HG03159 (cell line): ENCODE measurements at regions not wholly inside any gene's neighbourhood (a gene's known extent, or its start where the extent isn't known, plus 50 kb on each side); places are given as distances from the start of the nearest gene placed in this dataset.

Source experiments
- ATAC-seq: cut with Tn5 transposase; IDR thresholded peaks from one replicate; pipeline ENCODE4 v1.9.1; 2021; ENCODE audit warnings: mild to moderate bottlenecking, moderate library complexity; ENCODE audit not compliant: unreplicated experiment

DNA sequence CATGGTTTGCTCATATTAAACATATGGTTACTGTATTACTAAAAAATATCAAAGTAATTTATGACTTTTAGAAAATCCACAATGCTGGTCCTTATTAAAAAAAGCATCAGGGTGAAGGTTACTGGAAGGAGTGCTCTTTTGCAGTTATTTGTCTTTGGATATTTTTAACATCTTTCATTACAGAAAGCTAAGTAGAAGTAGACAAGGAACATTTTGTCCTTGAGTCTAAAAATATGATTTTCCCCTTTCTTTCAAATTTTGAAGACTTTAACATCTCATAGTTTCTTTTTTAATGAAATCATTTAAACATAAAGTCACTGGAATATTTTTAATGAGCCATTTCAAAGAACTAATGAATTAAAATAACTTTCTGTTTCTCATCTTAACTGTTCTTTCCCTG is 110.1 kb upstream of the TNS3 start:
- ATAC-seq, result no peak

DNA sequence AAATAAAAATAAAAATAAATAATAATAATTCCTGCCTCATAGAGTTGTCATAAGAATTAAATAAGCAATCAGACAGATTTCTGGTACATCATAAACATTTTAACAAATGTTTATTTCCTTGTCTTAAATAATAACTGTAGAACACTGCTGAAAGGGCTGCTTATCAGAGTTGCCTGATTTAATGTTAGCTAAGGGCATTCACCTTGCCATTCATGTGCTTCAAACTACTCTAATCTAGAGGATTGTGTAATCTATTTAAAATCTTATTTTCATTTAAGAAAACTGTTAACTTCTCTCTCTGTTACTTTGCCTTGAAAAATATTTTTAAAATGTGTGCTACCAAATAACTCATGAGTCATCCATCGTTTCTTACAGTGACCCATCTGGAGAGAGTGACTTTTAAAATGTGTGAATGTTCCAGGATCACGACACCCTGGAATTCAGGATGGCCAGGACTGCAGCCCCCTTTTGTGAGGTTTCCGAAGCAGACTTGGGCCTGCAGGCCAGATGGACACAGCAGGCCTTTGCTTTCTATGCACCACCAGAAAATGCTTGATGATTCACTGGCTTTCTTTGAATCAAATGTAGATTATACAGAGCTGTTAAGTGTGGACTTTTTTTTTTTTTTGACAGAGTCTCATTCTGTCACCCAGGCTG is 109.1 kb upstream of the TNS3 start:
- ATAC-seq, result no peak

DNA sequence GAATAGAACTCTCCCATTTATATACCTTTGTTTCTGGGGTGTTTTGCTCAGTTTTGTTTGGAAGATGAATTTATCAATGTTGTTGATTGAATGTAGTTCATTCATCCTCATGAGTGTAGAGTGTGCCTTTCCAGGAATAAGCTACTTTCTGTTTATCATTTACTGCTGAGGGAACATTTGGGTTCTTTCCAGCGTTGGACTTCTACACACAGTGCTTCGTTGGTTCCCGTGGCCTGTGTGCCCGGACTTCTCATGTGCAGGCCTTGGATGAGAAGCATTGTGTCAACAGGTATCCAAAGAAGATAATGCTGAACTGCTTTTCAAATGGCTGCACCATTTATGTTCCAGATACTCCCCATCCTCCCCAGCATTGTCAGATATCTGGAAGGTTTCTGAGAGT is 107.6 kb upstream of the TNS3 start:
- no peak for ATAC-seq

DNA sequence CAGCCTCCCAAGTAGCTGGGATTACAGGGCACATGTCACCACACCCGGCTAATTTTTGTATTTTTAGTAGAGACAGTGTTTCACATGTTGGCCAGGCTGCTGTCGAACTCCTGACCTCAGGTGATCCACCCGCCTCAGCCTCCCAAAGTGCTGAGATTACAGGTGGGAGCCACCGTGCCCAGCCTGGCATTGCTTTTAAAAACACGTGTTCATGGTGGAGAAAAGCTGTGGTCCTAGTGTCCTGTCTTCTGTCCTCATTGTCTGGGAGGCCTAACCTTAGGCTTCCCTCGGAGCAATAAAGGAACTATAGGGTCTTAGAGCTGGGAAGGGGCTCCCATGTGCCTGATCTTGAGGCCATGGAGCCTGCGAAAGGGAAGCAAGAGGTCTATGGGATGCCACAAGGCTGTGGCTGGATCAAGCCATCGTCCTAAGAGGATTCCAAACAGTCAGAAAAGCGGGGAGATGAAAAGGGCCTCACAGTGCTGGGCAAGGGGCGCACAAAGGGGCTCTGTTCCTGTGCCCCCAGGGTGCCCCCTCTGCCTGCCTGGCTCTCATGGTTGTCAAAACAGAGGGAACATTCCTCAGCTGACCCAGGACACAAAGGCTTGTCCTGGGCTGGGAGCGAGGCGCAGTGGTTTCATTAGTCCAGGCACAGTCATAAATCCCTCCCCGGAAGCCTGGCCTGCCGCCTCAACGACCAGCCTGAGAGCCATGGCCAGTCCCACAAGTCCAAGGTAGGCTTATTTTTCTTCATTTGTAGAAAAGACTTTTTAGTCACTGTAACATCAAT is 106.6 kb upstream of the TNS3 start:
- ATAC-seq, result no peak

DNA sequence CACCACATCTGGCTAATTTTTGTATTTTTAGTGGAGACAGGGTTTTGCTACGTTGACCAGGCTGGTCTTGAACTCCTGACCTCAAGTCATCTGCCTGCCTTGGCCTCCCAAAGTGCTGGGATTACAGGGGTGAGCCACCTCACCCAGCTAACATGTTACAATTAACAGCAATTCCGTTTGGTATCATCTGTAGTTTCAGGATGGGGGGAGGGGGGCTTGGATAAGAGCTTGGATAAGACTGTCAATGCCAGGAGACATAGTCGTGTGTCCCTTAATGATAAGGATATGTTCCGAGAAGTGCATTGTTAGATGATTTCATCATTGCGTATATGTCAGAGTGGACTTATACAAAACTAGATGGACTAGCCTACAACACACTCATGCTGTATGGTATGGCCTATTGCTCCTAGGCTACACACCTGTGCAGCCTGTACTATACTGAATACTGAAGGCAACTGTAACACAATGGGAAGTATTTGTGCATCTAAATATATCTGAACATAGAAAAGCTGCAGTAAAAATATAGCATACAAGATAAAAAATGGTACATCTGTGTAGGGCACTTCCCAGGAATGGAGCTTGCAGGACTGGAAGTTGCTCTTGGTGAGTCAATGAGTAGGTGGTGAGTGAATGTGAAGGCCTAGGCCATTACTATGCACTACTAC is 103.9 kb upstream of the TNS3 start:
- ATAC-seq, result no peak

DNA sequence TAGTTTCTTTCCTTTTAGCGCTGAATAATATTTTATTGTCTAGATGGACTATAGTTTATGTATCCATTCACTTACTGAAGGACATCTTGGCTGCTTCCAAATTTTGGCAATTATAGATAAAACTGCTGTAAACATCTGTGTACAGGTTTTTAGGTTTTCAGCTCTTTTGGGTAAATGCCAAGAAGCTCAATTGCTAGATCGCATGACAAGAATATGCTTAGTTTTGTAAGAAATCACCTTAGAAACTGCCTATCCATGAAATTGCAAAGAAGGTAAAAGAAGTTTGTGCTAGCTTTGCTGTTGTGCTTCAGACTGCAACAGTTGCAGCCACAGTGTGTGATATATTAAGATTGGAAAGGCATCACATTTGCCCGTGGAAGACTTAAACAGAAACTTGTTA is 103.2 kb upstream of the TNS3 start:
- no peak for ATAC-seq

DNA sequence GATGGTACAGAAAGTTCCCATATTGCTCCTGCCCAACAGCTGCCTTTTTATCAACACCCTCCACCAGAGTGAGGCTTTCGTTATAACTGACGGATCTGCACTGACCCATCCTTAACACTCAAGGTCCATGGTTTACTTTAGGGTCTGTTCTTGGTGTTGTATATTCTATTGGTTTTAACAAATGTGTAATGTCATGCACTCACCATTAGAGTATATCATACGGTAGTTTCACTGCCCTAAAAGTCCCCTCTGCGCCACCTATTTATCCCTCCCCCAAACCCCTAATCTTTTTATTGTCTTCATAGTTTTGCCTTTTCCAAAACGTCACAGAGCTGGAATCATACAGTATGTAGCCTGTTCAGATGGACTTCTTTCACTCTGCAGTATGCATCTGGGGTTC is 102.8 kb upstream of the TNS3 start:
- no peak for ATAC-seq

DNA sequence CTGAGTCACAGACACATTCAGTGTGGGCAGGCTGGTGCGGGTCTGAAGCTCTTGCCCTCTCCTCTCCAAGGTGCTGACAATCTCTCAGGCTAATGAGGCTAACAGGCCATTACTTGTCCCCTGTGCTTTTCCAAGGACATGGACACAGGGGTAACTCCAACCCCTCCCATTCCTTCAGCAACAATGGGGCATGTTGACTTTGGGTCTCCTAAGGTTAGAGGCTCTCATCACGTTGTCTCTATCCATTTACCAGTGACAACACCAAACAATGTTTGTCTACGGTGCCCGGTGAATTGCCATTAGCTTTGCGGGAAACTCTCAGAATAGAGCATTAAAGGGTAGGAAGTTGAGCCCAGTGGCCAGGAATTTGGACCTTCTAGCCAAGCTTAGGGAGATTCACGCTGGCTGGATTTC is 101.6 kb upstream of the TNS3 start:
- ATAC-seq, result no peak

DNA sequence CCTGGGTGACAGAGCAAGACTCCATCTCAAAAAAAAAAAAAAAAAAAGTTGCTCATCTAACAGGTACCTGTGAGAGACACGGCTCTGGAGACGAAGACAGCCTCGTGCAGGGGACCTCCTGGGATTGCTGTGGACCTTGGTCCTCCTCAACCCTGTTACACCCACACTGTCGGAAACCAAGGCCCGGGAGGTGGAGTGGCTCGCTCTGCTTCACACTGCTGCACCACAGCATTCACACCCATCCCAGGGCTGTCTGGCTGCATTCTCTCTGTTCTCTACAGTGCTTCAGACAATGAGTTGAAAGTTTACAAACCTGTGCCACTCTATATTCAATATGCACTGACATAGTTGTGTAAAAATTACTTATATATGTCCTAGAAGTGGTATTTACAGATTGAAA is 101.0 kb upstream of the TNS3 start:
- ATAC-seq, result no peak

DNA sequence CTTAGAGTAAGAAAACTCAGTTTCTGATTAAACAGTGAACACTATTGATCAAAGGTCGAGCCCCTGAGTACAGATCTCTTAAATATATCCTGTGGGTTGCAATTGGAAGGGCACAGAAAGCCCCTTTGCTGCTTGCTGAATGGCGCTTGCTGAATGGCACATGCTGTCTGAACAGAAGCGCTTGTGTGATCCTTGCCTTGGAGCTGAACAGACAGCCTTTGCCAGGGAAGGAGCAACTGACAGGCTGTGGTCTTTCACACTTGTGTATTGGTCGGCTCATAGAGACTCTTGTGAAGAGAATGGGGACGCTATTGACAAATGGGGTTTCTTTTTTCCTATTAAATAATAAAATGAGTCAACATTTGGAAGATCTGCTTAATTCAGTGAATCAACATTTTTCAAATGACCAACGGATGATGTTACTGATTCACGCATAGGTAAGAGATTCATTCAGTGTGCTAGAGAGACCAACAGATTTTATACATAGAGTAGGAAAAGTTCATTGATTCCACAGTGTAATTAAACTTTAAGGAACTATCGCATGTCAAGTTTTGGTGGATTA is 99.4 kb upstream of the TNS3 start:
- no peak for ATAC-seq

DNA sequence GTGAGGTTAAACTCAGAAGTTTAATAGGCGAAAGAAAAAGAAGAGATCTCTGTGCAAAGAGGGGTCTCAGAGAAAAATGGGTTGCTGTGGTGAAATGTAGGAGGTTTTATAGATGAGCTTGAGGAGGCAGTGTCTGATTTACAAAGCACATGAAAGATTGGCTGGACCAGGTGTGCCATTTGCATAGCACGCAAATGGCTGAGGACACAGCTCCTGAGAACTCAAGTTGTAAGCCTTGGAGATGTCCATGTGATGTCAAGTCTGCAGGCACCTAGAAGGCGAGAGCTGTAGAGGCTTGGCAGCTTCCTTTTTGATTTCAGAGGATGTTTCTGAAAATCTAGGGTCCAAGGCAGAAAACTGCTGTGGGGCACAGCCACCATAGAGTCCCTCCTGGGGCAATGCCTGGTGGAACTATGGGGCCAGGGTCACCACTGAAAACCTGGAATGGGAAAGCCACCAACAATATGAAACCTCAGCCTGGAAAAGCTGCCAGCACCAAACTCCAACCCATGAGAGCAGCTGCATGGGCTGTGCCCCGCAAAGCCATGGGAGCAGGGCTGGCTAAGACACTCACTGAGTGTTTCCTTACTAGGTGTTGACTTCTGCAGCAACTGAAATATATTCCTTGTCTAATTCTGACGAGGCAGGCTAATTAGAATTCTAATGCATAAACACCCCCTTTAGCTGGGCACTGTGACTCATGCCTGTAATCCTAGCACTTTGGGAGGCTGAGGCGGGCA is 96.9 kb upstream of the TNS3 start:
- no peak for ATAC-seq

DNA sequence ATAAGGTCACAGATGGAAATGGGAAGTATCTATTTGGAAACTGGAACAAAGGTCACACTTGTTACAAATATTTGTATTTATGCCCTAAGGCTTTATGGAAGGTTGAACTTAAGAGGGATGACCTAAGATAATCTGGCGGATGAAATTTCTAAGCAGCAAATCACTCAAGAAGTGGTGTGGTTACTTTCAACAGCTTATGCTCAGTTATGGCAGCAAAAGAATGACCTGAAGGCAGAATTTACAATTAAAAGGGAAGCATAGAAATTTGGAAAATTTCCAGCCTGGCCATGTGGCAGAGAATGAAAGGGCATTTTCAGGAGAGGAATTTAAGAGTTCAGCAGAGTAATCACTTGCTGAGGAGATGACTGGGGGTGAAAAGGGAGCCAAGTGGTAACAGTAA is 95.8 kb upstream of the TNS3 start:
- no peak for ATAC-seq

DNA sequence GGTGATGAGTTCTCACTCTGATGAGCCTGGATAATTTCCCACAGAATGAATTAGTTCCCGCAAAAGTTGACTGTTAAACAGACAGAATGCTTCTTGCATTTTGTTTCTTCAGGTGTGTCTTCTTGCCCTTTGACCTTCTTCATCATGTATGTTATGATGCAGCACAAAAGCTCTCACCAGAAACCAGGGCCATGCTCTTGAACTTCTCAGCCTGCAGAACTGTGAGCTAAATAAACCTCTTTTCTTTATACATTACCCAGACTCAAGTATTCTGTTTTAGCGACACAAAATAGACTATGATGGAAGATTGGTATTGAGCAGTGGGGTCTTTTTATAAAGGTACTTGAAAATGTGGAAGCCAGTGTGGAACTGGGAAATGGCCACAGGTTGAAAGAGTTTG is 95.2 kb upstream of the TNS3 start:
- ATAC-seq, result no peak

DNA sequence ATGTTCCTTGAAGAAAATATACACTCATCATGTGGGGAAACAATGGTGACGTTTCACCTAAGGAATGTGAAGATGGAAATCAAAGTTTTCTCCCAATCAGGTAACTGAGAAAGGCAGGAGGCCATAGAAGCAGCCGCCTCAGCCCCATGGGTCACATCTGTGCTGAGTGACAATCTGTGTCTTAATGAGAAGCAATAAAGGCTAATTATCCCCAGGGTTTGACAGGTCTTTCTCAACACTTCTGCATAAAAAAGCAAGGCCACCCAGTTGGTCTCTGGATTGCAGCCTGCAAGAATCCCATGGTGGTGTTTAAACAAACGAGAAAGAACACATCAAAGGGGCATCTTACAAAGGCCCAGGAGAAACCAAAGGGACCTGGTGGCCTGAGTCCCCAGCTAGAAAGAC is 91.1 kb upstream of the TNS3 start:
- ATAC-seq, result no peak

DNA sequence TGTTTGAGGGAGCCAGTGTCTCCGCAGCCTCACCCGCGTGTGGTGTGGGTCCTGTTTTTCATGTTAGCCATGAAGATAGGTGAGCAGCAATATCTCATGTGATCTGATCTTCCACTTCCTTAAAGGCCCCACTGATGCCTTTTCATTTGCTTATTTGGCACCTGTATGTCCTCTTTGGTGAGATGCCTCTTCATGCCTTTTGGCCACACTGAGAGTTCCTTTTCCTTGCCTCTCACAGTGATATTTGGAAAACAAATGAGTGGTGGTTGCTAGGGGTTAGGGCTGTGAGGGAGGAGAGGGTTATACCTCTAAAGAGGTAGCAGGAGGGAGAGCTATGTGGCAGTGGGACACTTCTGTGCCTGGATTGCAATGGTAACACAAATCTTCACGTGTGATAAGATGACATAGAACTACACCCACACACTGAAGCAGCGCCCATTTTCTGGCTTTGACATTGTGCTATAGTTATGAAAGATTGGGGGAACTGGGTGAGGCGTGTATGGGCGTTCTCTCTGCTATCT is 90.4 kb upstream of the TNS3 start:
- no peak for ATAC-seq

DNA sequence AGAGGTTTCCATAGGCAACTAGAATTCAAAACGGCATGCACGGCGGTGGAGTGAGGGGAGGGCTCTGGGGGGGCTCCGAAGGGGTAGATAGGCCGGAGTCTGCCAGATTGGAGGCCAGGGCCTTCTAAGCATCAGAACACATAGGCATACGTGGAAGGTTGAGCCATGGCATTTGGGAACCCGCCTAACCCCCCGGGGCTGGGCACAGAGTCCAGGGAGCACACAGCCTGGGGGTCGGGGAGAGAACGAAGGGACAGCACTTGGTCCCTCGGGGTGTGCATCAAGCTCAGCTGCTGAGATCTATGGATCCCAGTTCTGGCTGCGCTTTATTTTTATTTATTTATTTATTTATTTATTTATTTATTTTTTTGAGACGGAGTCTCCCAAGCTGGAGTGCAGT is 89.4 kb upstream of the TNS3 start:
- ATAC-seq, result no peak

DNA sequence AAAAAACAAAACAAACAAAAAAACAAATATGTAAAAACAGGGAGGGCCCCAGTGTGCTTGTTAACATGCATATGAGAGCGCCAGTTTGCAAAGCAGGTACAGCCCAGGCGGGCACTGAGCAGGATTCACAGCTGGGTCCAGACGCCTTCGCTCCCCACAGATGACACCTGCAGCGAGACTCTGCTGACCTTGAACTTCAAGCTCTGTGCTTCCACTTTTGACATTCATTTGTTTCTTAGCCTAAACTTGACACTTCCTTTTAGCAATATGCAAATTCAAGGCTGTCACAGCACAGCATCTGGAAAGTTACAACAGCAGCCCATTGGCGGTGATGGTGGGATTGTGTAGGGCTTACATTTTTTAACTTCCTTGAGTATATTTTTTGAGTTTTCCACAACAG is 88.8 kb upstream of the TNS3 start:
- peak; percentile 88 for ATAC-seq

DNA sequence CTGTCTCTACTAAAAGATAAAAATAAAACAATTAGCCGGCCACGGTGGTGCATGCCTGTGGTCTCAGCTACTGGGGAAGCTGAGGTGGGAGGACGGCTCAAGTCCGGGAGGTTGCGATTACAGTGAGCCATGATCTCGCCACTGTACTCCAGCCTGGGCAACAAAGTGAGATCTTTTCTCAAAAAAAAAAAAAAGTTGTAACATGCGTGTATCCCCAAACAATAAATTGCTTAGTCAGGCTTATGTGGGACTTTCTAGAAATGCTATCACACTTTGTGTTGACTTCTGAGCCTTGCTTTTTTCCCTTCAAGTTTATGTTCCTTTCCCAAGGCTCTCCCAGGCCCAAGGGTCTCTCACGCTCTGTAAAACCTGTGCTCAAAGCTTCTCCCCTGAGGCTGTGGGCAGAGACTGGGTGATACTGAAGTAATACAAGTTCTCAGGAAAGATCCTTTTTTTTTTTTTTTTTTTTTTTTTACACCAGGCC is 88.0 kb upstream of the TNS3 start:
- no peak for ATAC-seq

DNA sequence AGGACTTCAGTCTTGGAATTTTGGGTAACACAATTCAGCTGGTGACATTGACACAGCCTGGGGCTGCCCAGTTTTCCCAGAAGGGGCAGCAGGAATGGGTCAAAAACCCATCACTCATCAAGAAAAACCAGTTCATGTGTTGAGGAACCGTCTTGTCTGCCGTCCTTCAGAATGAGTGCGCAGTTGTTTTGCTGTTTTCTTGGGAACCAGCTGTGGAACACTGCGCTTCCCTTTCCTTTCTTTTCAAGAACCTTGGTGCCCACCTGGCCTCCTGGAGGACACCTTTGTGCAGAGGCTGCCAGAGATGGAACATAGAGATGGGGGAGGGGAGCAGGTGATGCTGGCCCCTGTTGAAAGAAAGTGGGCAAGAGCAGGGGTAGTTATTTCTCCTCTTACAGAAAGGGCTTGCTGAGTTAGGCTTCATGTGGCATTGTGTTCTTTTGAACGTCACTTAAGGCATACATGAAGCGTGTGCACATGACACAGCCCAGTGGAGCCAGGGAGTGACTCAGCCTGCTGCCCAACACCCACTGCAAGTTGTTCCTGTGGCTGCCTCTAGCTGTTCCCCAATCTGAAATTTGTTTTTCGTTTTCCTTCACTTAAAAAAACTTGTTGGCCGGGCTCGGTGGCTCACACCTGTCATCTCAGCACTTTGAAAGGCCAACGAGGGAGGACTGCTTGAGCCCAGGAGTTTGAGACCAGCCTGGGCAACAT is 87.4 kb upstream of the TNS3 start:
- peak; percentile 63 for ATAC-seq

DNA sequence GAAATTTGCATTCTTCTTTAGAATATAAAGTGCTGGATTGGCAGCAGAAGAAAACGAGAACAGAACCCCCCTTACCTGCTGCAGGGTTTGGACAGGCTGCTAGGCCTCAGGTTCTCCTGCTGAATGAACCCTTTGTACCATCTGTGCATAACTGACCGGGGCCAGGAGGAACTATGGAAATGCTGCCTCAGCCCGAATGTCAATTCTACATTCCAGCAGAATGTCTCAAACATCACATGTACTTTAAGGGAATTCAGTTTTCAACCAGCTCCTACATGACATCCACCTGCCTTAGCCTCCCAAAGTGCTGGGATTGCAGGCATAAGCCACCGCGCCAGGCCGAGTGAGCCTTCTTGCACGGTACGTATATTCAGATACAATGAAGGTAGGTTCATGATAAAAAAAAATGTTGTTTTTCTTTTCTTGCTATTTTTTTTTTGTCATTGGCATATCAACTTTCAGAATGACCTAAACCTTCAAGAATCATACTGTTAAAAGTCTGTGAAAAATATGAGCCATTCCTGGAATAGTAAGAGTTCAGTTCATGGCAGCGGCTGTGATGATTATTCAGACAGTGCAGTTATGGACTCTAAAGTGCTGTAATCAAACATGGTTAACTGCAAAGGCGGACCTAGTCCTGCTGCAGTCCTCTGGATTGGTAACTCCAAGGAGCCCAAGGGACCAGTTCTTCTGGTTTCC is 84.4 kb upstream of the TNS3 start:
- ATAC-seq, result no peak
